NCI-H82 treated with DMSO at 0.1 percent for 48 hours (cell line): ENCODE measurements at regions not wholly inside any gene's neighbourhood (a gene's known extent, or its start where the extent isn't known, plus 50 kb on each side); places are given as distances from the start of the nearest gene placed in this dataset.

ENCODE experiments used
- DNase-seq: peaks from one replicate; lab custom pipeline; 2025; ENCODE audit not compliant: unreplicated experiment; lab: John Stamatoyannopoulos, UW

DNA sequence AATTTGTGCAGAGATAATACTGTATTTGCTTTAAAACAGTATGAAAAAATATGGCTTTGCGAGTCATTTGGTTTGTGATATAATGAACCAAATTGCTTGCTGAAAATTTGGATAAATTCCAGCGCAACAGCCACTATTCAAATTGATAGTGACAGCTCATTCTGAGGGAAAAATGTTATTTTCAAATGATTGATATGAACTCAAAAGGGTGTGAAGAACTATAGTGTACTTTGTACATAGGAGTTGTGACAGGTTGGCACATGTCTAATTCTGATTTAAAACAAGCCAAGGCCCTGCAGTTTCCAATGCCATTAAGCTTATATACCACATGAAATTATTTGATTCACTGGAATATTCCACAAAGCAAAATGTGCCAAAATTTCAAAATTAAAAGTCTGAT lies 1628.9 kb upstream of the AGA start:
- no peak for DNase-seq

DNA sequence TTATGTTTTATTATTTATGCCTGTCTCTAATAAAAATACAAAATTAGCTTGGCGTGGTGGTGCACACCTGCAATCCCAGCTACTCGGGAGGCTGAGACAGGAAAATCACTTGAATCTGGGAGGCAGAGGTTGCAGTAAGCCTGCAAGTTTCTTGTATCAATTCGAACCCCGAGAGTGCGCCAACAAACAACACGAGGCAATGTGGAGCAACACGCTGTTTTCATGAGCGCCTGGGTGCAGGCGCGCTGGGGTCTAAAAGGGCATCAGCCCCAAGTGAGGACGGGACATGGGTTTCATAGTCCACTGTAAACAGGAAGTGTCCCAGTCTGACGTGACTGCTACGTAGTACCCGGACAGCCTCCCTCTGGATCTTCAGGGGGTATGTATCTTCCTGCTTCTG lies 1634.6 kb upstream of the AGA start:
- DNase-seq = no peak

DNA sequence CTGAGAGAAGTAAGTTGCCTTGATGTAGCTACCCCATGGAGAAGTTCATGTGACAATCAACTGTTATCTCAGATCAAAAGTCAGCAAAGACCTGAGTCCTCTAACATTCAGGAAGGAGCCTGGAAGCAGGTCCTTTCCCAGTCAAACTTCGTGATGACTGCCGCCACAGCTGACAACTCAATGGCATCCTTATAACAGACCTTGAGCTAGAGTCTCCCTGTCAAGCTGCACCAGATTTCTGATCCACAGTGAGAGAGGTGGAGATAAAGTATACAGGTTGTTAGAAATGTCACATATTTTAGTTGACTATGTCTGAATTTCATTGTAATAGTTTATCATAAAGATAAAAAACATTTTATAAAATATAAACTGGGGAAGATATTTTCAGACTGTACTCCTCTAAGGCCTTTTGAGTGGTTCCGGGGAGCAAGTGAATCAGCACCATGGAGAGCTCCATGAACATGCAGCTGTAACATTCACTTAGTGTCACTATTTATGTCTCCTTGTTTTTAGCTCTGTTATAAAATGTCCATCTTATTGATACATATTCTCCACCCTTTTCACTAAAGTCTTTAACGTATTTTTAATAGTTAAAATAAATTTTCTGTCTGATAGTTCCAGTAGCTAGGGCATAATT lies 1653.5 kb upstream of the AGA start:
- DNase-seq = no peak

DNA sequence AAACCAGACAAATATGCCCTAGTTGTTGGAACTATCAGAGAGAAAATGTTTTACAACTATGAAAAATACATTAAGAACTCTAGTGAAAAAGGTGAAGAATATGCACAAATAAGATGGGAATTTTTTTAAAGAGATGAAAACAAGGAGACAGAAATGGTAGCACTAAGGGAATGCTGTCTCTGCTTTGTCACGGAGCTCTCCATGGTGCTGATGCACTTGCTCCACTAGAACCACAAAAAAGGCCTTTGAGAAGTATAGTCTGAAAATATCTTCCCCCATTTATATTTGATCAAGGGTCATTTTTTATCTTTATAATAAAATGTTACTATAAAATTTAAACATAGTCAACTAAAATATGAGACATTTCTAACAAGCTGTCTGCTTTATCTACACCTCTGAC lies 1655.5 kb upstream of the AGA start:
- no peak for DNase-seq

DNA sequence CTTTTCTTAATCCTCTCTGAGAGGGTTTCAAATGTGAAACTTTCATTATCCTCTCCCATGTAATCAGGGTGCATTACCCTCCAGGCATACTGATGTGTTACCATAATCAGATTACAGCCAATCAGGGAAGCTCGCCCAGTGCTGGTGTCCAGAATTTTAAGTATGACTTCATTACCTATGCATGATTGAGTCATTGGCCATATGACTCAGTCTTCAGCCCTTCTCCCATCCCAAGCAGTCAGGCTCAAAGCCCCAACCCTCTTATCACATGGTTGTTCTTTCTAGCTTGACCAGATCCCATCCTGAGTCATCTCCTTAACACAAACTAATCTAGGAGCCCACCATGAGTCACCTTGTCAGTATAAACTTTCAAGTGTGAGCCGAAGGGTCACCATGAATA lies 1668.1 kb upstream of the AGA start:
- peak; percentile 51 for DNase-seq

DNA sequence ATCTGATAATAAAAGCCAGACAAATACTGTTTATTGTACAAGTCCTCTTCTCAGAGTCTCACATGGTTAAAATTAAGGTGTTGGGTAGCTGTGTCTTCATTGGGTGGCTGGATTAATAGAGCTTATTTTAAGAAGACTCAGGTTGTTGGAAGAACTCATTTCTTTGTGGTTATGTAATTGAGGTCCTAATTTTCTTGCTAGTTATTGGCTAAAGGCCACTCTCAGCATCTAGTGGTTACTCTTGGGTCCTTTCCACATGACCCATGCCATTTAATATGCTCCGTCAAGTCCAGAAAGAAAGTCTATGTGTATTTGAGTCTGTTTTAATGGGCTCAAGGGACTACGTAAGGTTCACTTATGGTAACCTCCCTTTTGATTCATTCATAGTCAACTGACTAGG lies 1668.6 kb upstream of the AGA start:
- DNase-seq = no peak

DNA sequence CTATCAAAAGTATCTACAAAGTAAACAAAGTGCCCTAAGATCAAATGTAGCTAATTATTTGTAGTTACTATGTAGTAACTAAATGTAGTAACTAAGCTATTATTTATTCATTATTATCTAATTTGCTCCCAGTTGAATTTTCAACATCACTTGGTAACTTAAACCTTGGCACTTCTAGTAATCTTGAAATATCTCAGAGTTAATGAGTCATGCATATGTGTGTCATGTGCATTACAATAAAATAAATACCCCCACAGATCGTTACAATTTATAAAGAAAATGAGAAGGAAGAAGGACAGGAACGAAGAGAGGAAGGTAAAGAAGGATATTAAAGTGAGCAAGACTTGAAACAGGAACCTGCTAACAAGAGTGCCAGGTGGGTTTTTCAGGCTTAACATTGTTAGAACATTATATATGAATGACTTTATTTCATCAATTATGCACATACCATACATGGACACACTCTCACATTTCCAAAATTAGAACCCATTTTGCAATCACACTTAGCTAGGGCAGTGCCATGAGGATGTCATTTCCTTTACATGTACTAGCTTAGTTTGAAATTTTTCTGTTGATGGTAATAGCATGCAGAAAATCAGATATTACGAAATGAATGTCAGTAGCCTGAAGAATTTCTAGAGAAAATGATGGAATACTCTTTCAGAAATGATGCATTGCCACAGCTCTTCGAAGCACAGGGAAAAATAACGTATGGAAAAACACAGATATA lies 1670.4 kb upstream of the AGA start:
- DNase-seq = no peak

DNA sequence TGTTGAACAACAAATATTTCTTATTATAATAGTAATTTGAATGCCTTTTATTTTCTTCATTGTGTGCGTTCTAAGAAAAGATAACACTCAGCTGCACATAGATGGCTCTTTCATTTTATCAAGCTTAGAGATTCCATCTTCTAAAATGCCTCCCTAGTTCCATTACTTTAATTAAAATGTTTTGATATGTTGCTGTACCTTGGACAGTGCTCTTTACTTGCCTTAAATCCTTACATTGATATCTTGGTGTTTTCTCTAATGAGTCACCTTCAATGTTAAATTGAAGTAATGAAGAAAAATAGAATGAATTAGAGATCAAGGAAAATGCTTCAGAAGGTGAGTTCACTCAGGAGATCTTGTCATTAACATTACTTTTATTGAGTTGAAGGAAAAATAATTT lies 1672.4 kb upstream of the AGA start:
- DNase-seq = no peak

DNA sequence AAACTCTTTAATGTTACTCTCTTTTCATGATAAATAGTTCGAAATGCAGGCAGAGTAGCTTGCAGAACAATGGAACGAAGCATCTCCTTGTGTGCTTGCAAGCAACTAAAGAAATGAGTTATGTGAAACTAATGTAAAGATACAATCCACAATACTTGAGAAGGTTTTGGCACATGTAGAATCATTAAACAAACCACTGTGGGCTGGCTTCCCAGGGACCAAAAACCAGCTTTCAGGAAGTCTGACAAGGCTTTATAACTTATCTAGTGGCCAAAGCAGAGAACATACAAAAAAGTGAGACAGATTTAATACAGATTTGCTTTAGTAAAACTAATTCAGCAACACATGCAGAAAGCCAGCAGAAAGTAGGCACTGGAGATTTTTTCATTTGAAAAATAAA lies 1673.8 kb upstream of the AGA start:
- no peak for DNase-seq

DNA sequence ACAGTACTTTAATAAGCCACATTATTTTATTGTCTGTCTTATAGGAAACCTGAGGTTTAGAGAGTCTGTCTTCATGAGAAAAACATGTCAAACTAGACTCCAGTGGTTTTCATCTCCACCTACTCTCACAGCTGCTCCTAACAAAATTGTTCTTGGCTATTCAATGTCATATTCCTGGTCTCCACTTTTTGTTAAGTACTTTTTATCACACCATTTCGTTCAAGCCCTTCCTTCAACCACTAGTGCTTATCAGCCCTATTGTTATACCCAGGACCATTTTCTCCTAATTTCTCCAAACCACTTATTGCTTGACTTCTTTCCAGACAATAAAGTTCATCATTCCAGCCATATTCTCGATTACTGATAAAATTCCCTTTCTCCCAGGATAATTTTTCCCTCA lies 1674.3 kb upstream of the AGA start:
- DNase-seq = no peak

DNA sequence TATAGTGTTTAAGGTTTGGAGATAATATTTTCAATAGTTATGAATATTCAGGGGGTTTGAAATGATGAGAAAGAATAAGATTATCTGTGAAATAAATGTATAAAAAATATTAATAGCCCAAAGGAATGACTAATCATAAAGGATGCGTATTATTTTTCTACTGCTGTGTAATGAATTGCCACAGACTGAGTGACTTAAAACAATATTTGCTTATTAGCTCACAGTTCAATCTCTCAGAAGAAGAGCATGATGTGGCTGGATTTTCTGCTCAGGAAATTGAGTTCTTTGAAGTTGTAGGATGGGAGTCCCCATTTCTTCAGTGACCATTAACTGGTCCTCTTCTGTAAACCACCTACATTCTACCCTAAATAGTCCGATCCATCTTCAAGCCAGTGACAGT lies 1680.8 kb upstream of the AGA start:
- DNase-seq = no peak

DNA sequence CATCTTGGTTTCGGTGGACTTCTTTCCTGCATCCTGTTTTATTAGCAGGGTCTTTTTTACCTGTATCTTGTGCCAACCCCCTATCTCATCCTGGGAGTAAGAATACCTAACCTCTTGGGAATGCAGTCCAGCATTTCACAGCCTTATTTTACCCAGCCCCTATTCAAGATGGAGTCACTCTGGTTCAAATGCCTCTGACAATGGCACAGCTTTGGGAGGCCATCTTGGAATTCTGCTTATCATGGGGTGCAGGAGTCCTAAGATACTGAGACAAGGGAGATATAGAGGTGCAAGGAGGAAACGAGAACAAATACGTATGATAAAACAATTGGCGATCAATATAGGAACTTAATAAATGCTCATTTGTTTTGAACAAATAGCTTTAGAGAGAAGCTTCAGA lies 1682.2 kb upstream of the AGA start:
- DNase-seq = no peak

DNA sequence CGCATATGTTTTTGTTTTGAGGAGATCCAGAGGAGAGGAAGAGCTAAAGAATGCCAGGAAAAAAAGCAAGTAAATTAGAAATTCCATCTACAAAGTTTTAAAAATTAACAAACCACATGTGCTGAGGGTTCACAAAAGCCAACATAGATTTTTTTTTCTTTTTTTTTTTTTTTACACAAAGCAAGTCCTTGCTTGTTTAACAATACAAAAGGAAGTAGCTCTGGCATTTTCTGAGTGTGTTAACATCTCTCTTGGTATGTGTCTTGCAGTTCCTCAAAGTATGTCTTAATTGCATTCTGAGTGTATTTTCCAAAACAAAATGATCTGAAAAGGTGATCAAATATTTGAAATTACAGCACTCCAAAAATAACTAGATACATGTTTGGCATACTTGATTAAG lies 1682.7 kb upstream of the AGA start:
- DNase-seq = no peak

DNA sequence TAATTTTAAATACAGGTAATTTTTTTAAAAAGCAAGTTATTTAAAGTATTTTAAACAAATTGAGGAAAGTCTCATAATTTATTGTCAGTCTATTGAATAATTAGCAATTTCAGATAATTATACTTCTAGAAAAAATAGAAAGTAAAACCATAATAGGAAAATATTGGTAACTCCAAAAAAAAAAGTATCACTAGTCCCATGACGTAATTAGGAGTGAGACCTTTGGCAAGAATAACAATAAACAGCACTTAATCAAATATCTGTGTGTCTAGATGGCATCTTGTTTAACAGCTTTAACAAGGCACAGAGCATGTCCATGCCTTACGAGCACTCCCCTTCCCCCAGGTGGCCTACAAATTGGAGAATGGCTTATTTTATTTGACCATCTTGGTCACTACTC lies 1683.6 kb upstream of the AGA start:
- DNase-seq = no peak

DNA sequence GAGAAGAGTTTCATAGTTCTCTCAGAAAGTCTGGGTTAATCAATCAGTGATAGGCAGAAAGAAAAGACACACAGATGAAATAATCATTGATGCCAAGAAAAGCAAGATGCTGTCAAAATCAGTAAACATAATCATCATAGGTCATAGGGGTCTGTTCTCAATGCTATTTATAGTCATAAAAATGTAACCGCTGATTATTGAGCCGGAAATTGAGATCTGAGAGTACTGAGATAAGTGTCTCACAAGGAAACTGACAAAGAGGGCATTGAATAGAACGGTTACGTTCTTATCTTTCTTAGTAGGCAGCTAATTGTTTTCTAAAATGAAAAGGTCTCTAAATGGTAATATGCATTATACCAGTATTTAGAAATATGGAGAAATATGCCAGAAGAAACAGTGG lies 1686.1 kb upstream of the AGA start:
- no peak for DNase-seq

DNA sequence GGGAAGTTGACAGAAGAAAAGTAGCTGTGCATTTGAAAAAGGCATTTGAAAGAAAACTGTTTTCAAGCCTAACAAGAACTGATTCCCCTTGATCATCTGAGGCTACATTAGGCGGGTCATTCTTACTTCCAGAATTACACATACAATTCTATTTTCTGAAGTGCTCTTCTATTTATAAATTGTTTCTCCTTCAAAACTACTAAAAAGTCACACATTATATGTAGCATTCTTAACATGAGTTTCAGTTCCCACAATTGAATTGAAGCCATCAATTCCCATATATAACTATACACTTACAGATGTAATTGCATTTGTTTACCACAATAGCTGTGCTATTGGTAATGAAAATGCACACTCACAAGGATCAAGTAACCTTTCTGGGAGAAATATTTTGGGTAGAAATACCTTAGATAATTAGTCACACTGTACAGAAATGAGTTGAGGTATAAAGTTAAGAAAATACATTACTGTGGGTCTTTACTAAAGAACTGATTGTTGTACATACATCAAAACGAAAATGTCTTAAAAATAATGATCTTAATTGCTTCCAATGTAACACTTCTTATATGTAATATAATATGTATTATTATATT lies 1688.0 kb upstream of the AGA start:
- no peak for DNase-seq

DNA sequence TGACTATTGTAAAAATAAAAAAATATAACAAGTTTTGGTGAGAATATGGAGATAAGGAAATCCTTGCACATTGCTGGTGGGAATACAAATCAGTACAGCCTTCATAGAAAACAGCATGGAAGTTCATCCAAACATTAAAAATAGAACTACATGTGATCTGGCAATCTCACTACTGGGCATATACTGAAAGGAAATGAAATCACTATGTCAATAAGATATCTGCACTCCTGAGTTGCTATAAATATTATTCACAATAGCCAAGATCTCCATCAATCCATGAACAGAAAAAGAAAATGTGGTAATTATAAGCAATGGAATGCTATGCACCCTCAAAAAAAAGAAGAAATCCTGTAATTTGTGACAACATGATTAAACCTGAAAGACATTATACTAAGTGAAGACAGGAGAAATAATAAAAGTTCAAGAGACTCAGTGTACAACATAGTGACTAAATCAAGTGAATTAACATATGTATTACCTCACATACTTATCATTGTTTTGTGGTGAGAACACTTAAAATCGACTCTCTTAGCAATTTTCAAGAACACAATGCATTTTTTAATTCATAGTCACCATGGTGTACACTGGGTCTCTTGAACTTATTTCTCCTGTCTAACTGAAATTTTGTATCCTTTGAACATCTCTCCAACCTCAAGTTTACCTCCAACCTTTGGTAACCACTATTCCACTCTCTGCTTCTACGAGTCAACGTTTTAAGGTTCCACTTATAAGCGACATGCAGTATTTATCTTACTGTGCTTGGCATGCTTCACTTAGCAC lies 1703.7 kb upstream of the AGA start:
- no peak for DNase-seq

DNA sequence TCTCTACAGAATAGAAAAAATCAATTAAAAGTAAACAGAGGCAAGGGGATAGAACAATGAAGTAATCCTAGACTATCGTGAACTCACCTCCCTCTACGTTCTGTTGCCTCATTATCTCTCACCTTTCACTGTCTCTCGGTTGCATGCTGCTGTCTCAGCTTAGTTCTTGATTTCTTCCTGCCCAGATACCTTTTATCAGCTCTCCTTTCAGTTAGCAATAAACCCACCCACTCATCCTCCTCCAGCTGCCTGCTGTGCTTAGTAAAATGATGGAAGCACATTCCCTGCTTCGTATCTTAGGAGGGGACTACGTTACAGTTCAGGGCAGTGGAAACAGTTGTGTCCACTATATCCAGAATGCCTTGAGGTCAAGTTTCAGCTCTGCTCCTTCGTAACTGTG lies 1709.5 kb upstream of the AGA start:
- DNase-seq = no peak

DNA sequence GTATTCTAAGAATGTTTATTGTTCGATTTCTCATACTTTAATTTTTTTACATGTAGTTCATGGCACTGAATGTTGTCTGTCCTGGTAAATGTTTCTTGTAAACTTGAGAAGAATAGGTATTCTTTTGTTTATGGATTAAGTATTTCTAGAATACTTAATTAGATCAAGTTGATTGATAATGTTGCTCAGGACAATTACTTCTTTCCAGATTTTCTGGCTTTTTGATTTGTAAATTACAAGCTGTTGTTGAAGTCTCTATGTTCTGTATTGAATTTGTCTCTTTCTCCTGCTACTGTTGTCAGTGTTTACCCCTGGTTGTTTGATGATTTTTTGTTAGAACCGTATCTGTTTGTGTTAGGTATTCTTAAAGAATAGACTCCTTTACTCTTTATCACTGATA lies 1720.9 kb upstream of the AGA start:
- DNase-seq = no peak

DNA sequence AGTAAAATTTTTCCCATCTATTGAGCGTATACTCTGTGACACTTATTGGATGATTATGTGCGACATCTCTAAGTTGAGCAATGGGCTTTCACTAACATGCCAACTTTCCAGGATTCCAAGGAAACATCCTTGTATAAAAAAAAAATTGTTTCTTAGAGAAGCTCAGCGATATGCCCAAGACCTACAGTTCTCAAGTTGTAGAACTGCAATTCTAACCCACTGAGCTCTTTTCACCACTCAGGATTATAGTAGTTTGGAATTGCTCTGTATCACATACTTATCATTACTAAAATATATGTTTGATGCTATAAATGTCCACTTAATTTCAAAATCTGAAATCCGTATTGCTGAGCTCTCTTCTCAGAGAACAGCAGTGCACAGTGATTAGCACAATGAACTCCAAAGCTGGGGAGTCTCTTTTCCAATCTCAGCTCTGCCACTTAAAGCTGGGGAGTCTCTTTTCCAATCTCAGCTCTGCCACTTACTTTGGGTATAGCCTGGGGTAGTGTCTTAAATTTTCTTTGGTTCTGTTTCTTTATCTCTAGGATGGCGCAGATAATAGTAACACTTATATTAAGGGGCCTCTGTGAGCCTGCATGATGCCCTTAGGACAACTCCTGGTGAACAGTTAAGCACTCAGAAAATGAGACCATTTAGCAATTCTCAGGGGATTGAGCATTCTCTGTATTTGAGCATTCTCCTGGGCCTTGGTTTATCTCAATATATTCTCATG lies 1722.2 kb upstream of the AGA start:
- no peak for DNase-seq

DNA sequence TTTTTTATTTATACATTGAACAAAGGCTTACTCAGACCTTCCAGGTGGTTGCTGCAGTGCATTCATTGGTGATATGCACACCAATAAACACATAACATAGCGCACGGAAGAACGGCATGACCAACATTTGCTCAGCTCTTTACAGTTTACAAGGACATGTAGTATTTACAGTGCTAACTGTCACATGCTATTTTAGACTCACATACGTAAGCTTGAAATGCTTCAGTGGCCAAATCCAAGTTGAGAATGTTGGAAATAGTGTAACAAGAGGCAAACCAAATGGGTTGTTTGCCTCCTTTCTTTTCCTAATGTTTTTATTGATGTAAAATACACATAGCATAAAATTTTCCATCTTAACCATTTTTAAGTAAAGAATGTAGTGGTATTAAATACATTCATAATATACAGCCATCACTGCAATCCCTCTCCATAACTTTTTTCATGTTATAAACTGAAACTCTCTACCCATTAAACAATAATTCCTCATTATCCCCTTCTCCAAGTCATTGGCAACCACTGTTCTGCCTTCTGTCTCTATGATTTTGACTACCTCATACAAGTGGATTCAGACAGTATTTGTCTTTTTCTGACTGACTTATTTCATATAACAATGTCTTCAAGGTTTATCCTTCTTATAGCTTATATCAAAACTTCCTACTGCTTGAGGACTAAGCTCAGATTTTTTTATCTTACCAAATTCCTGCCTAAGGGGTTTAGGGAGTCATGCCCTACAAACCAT lies 1722.9 kb upstream of the AGA start:
- DNase-seq = no peak
